ENCODE measurements at regions not wholly inside any gene's neighbourhood (a gene's known extent, or its start where the extent isn't known, plus 50 kb on each side); places are given as distances from the start of the nearest gene placed in this dataset.
"Not testable (repeated sequence)": the region's sequence is repeated elsewhere in the genome, so short reads cannot be mapped to it uniquely, and the experiment has no call there.

DNA sequence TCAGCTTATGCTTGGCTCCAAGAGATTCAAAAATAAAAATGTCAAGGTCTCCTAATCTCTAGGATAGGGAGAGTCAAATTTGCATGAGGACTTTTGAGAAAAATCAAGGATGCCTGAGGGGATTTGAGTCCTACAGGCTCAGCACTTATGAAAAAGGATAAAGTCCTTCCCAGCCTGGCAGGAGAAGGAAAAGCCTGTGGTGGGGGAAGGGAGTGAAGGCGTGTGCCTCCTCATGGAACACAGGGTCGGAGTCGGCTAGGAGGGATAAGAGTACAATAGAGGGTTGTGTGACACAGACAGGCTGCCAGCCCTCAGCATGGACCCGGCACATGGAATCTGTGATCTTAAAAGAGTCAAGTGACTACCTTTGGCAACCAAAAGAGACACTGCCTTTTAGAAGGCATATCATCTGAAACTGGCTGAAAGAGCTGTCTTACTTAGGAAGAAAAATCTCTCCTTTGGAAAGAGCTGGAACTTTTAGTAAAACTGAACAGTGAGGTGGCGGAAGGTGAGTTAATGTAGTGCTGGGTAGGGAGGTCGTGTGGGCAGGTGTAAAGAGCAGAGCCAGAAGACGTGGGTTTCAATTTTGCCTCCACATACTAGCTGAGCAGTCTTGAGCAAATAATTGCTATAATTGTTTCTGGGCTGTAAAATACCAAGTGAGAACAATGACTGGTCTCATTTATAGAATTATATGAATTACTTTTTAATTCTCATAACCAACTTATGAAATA lies 58.8 kb upstream of the RDX start:
- peaks cover 33% of the 10 kb centered on the region for H3F3A ChIP-seq (ENCODE audit: insufficient read depth, low read depth)
- ChIA-PET POLR2A (ENCODE audit: unreplicated experiment) (no interaction called here), CTCF (no interaction called here)
- intact Hi-C loops (cut with micrococcal nuclease; ENCODE audit: unreplicated experiment) = loop anchor here (5.0 kb wide), 2 partner anchors 158 to 1807 kb away; partner anchors contain the start of gene IL18
- H3K27ac ChIP-seq = peak overlapping the region; percentile 84; the same call in 1 of the 2 replicates
- H4K20me1 ChIP-seq (ENCODE audit: insufficient read depth) = no peaks in the 10 kb centered on the region
- TF ChIP-seq, protein P1, sequence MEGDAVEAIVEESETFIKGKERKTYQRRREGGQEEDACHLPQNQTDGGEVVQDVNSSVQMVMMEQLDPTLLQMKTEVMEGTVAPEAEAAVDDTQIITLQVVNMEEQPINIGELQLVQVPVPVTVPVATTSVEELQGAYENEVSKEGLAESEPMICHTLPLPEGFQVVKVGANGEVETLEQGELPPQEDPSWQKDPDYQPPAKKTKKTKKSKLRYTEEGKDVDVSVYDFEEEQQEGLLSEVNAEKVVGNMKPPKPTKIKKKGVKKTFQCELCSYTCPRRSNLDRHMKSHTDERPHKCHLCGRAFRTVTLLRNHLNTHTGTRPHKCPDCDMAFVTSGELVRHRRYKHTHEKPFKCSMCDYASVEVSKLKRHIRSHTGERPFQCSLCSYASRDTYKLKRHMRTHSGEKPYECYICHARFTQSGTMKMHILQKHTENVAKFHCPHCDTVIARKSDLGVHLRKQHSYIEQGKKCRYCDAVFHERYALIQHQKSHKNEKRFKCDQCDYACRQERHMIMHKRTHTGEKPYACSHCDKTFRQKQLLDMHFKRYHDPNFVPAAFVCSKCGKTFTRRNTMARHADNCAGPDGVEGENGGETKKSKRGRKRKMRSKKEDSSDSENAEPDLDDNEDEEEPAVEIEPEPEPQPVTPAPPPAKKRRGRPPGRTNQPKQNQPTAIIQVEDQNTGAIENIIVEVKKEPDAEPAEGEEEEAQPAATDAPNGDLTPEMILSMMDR (conservative IDR thresholded peaks at IDR 0.05) = no peak
- no peak for TF ChIP-seq EZH2 (IDR thresholded peaks at IDR 0.05; ENCODE audit: low read depth)
- BruUV-seq (replicated peaks) = no TSS peak
- H3K9me2 ChIP-seq (ENCODE audit: insufficient read depth) = no peaks in the 10 kb centered on the region
- H3K4me2 ChIP-seq = no peak overlapping the region
- H2AFZ ChIP-seq = no peak overlapping the region
- no peak overlapping the region for H3K4me3 ChIP-seq
- H3K79me2 ChIP-seq (ENCODE audit: low read depth) = no peaks in the 10 kb centered on the region
- no peaks in the 10 kb centered on the region for H3K27me3 ChIP-seq (ENCODE audit: insufficient read depth, low read depth)
- H3K4me1 ChIP-seq (replicated peaks; ENCODE audit: insufficient read depth) = peaks cover 32% of the 10 kb centered on the region
- no peaks in the 10 kb centered on the region for H3K36me3 ChIP-seq (ENCODE audit: low read depth)
- H3K9me3 ChIP-seq (ENCODE audit: insufficient read depth, low read depth) = no peaks in the 10 kb centered on the region; the same call in 1 of the 2 replicates
- no peak for DNase-seq

- no peaks in the 10 kb centered on the region for H3K36me3 ChIP-seq (ENCODE audit: low read depth)
- intact Hi-C loops (cut with micrococcal nuclease; ENCODE audit: unreplicated experiment) = loop anchor here (1.0 to 5.0 kb wide), 6 partner anchors 18 to 1805 kb away; partner anchors contain the start of gene IL18
- peaks cover 32% of the 10 kb centered on the region for H3K4me1 ChIP-seq (replicated peaks; ENCODE audit: insufficient read depth)
- H2AFZ ChIP-seq = no peak overlapping the region
- no peaks in the 10 kb centered on the region for H3K79me2 ChIP-seq (ENCODE audit: low read depth)
- no peaks in the 10 kb centered on the region; the same call in 1 of the 2 replicates for H3K9me3 ChIP-seq (ENCODE audit: insufficient read depth, low read depth)
- no TSS peak for BruUV-seq (replicated peaks)
- CTCF ChIA-PET = no interaction called here
- no peaks in the 10 kb centered on the region for H4K20me1 ChIP-seq (ENCODE audit: insufficient read depth)
- no peak for TF ChIP-seq EZH2 (IDR thresholded peaks at IDR 0.05; ENCODE audit: low read depth)
- TF ChIP-seq, protein P1 (conservative IDR thresholded peaks at IDR 0.05) = no peak
- peak; percentile 59 to 99 for DNase-seq
- POLR2A ChIA-PET (ENCODE audit: unreplicated experiment) = interaction anchor here (0.6 to 1.0 kb wide), 3 partner anchors 28 to 105 kb away, joined by 3 to 4 read pairs (median 4); no protein-coding TSS in a partner anchor
- H3F3A ChIP-seq (ENCODE audit: insufficient read depth, low read depth) = peaks cover 33% of the 10 kb centered on the region
- peak overlapping the region; percentile 59 for H3K4me2 ChIP-seq
- H3K4me3 ChIP-seq = no peak overlapping the region; the same call in 1 of the 2 replicates
- no peaks in the 10 kb centered on the region for H3K9me2 ChIP-seq (ENCODE audit: insufficient read depth)
- H3K27ac ChIP-seq = peak overlapping the region; percentile 84
- no peaks in the 10 kb centered on the region for H3K27me3 ChIP-seq (ENCODE audit: insufficient read depth, low read depth)
These were observed 60.6 kb upstream of the RDX start for GRCh38 chr11:110356762-110357671.

DNA sequence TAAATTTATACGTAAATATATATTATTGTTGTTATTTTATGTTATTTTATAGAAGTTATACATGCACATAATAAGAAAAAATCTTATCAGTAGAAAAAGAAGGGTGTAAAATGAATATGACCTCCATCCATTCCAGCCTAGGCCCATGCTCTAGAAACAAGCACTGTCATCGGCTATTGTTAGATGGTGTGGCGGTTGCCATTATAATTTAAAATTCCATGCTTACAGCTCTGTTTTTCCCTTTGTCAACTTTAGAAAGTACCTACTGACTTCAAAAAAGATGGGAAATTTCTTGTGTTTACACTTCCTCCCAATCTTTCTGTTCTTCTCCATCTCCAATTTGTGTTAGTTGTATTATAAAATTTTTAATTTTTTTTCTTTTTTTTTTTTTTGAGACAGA lies 61.9 kb upstream of the RDX start:
- no peaks in the 10 kb centered on the region; the same call in 1 of the 2 replicates for H3K9me3 ChIP-seq (ENCODE audit: insufficient read depth, low read depth)
- CTCF ChIA-PET = no interaction called here
- H3K4me2 ChIP-seq = no peak overlapping the region
- no peak for TF ChIP-seq EZH2 (IDR thresholded peaks at IDR 0.05; ENCODE audit: low read depth)
- TF ChIP-seq, protein P1 (conservative IDR thresholded peaks at IDR 0.05) = no peak
- H3K4me1 ChIP-seq (replicated peaks; ENCODE audit: insufficient read depth) = peaks cover 45% of the 10 kb centered on the region
- BruUV-seq (replicated peaks) = no TSS peak
- H3K4me3 ChIP-seq = no peak overlapping the region
- no peaks in the 10 kb centered on the region for H3K36me3 ChIP-seq (ENCODE audit: low read depth)
- DNase-seq = no peak
- 0 out of 2 replicates have a peak overlapping the region, but pooled peaks have one; percentile 42 for H3K27ac ChIP-seq
- H3K9me2 ChIP-seq (ENCODE audit: insufficient read depth) = no peaks in the 10 kb centered on the region
- H2AFZ ChIP-seq = no peak overlapping the region
- POLR2A ChIA-PET (ENCODE audit: unreplicated experiment) = interaction anchor here (0.6 to 1.0 kb wide), 2 partner anchors 30 to 62 kb away, joined by 3 read pairs; partner anchors contain the start of gene RDX
- H3F3A ChIP-seq (ENCODE audit: insufficient read depth, low read depth) = peaks cover 42% of the 10 kb centered on the region
- H4K20me1 ChIP-seq (ENCODE audit: insufficient read depth) = no peaks in the 10 kb centered on the region
- no peaks in the 10 kb centered on the region for H3K79me2 ChIP-seq (ENCODE audit: low read depth)
- intact Hi-C loops (cut with micrococcal nuclease; ENCODE audit: unreplicated experiment) = loop anchor here (5.0 kb wide), 2 partner anchors 161 to 1804 kb away; partner anchors contain the start of gene IL18
- H3K27me3 ChIP-seq (ENCODE audit: insufficient read depth, low read depth) = no peaks in the 10 kb centered on the region

DNA sequence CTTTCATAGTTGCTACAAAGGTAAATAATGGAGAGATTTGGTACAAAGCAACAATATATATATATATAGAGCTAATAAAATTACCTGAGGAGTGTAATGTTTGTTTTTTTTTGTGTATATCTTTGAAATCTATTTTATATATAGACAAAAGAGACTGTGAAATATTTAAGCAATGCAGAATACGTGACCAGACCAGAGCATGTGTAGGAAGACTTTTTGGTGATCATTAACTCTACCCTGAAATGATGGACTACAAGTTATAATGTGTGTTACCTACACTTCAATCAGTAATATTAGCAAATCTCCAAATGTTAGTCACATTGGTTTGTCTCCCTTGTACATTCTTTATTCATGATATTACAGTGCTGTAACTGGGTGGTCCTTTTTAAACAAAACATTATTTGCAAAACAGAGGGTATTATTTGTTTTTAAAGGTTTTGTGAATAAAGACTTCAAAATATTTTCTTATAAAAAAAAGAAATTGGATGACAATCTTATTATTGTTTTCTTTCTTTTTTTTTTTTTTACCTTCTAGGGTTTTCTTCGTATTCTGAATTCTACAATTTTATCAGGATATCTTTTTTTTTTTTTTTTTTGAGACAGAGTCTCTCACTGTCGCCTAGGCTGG lies 64.5 kb upstream of the RDX start:
- H3K4me1 ChIP-seq (replicated peaks; ENCODE audit: insufficient read depth) = peaks cover 53% of the 10 kb centered on the region
- intact Hi-C loops (cut with micrococcal nuclease; ENCODE audit: unreplicated experiment); H3K9me2 ChIP-seq (ENCODE audit: insufficient read depth); H3K36me3 ChIP-seq (ENCODE audit: low read depth); DNase-seq; CTCF ChIA-PET; H3K4me2 ChIP-seq; H3K4me3 ChIP-seq; H4K20me1 ChIP-seq (ENCODE audit: insufficient read depth); H2AFZ ChIP-seq; H3K27ac ChIP-seq; H3K9me3 ChIP-seq (ENCODE audit: insufficient read depth, low read depth); BruUV-seq (replicated peaks); H3K79me2 ChIP-seq (ENCODE audit: low read depth); H3K27me3 ChIP-seq (ENCODE audit: insufficient read depth, low read depth): not testable (repeated sequence)
- H3F3A ChIP-seq (ENCODE audit: insufficient read depth, low read depth) = peaks cover 42% of the 10 kb centered on the region
- POLR2A ChIA-PET (ENCODE audit: unreplicated experiment) = interaction anchor here (0.6 kb wide), 1 partner anchor 64 kb away, joined by 3 read pairs; no protein-coding TSS in a partner anchor

Data from PC-9 (cell line).